ENCODE measurements at regions not wholly inside any gene's neighbourhood (a gene's known extent, or its start where the extent isn't known, plus 50 kb on each side); places are given as distances from the start of the nearest gene placed in this dataset.

DNA sequence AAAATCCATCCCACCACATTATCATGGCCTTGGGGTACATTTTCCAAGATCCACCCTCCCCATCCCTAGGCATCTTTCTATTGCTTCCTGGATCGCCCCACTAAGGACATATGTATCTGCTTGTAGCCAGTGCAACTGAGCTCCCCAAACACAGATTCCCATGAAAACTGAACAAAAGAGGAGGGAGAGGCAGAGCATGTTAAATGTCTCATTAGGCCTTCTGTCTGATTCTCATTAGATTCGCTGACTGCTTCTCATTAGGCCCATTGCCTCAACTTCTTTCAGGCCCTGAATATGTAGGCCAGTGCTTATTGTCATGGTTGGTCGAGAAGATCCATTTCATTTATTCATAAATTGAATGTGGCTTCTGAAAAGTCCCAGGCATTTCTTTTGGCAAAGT is 698.9 kb downstream of the INHBA start:
- TF ChIP-seq, protein P1, sequence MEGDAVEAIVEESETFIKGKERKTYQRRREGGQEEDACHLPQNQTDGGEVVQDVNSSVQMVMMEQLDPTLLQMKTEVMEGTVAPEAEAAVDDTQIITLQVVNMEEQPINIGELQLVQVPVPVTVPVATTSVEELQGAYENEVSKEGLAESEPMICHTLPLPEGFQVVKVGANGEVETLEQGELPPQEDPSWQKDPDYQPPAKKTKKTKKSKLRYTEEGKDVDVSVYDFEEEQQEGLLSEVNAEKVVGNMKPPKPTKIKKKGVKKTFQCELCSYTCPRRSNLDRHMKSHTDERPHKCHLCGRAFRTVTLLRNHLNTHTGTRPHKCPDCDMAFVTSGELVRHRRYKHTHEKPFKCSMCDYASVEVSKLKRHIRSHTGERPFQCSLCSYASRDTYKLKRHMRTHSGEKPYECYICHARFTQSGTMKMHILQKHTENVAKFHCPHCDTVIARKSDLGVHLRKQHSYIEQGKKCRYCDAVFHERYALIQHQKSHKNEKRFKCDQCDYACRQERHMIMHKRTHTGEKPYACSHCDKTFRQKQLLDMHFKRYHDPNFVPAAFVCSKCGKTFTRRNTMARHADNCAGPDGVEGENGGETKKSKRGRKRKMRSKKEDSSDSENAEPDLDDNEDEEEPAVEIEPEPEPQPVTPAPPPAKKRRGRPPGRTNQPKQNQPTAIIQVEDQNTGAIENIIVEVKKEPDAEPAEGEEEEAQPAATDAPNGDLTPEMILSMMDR (IDR thresholded peaks at IDR 0.05) = no peak
- no peak for TF ChIP-seq POLR2A (IDR thresholded peaks at IDR 0.05)

Measured in right lobe of liver (tissue), 4 donors.